C4-2B (cell line): ENCODE measurements at regions not wholly inside any gene's neighbourhood (a gene's known extent, or its start where the extent isn't known, plus 50 kb on each side); places are given as distances from the start of the nearest gene placed in this dataset.
A peak's percentile ranks its signal among the peaks of the same experiment; 100 is the strongest.
"Not testable (repeated sequence)": the region's sequence is repeated elsewhere in the genome, so short reads cannot be mapped to it uniquely, and the experiment has no call there.

Experiments
- H3K27ac ChIP-seq: fragments of 450-650 bp; 2 replicates; pipeline ENCODE4 v1.5.1; 2017
- ZFX ChIP-seq: fragments of 450-650 bp; IDR thresholded peaks from 2 replicates; pipeline ENCODE4 v1.6.1; 2017
- TF ChIP-seq, protein P1 (sequence below): fragments of 450-650 bp; conservative IDR thresholded peaks from 2 replicates; pipeline ENCODE4 v1.5.1; 2017; ENCODE audit warnings: mild to moderate bottlenecking

DNA sequence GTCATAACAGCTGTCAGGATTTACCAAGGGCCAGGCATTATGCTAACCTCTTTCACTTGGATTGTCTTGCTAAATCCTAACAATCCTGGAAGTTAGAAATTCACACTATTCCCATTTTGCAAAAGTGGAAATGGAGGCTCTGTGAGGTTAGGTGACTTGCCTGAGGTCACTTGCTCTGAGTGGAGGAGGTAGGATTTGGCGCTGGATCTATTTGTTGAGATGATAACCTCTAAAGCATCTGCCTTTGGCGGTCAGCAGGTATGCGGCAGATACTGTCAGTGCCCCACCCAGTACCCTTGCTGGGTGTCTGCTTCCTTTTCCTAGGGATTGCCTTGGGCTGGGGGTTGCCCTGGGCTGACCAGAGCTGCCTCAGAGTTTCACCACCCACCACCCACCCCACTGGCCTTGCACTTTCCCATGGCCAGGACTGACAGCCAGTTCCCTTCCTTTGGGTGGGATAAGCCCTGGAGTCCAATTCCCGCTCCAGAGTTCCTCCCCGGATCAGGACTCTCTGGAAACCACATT is 164.8 kb upstream of the MSX2 start:
- no peak overlapping the region for H3K27ac ChIP-seq
- TF ChIP-seq ZFX: no peak
- TF ChIP-seq, protein P1, sequence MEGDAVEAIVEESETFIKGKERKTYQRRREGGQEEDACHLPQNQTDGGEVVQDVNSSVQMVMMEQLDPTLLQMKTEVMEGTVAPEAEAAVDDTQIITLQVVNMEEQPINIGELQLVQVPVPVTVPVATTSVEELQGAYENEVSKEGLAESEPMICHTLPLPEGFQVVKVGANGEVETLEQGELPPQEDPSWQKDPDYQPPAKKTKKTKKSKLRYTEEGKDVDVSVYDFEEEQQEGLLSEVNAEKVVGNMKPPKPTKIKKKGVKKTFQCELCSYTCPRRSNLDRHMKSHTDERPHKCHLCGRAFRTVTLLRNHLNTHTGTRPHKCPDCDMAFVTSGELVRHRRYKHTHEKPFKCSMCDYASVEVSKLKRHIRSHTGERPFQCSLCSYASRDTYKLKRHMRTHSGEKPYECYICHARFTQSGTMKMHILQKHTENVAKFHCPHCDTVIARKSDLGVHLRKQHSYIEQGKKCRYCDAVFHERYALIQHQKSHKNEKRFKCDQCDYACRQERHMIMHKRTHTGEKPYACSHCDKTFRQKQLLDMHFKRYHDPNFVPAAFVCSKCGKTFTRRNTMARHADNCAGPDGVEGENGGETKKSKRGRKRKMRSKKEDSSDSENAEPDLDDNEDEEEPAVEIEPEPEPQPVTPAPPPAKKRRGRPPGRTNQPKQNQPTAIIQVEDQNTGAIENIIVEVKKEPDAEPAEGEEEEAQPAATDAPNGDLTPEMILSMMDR: no peak

DNA sequence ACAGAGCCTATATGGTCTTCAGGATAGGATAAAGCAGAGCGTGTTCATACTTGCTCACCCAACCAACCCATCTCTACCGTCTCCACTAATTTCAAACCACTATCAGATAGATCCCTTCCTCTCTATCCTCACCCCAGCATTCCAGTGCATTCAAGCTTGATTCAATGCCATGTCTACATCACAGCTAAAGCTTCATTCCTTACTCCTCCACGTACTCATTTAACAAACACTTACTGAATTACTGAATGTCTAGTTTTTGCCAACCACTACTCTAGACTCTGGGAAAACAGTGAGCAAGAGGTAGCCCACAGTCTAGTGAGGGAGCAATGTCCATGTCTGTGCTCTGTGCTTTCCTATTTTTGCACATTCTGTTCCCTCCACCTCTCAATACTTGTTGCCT is 163.5 kb upstream of the MSX2 start:
- H3K27ac ChIP-seq: no peak overlapping the region
- TF ChIP-seq ZFX: no peak
- TF ChIP-seq, protein P1: no peak

DNA sequence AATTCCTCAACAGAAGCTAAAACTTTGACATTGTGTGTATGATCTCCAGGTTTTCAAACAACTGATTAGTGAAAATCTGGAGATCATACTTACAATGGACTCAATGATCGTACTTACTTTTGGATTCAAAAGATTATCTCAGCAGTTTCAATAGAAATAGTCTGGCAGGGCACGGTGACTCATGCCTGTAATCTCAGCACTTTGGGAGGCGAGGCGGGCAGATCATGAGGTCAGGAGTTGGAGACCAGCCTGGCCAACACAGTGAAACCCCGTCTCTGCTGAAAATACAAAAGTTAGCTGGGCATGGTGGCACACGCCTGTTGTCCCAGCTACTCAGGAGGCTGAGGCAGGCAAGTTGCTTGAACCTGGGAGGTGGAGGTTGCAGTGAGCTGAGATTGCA is 161.3 kb upstream of the MSX2 start:
- H3K27ac ChIP-seq: not testable (repeated sequence)

DNA sequence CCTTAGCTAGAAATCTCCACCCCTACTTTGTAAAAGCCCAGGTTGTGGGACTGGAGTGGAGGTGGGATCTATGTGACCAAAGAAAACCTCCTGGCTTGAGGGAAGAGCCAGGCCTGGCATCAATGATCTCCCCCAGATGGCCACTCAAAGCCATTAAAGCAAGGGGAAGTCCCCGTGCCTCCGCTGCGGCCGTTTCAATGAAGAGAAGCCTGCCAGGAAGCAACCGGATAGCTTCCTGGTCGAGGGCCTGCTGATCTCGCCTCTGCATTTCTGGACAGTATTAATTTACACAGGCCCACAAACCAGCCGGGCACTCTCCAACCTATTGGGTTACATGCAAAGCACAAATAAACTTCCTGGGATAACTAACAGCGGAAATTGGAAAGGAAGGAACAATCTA is 160.5 kb upstream of the MSX2 start:
- peak; percentile 11; the same call in 1 of the 2 replicates for TF ChIP-seq ZFX
- TF ChIP-seq, protein P1: no peak
- peak overlapping the region; percentile 60 for H3K27ac ChIP-seq

DNA sequence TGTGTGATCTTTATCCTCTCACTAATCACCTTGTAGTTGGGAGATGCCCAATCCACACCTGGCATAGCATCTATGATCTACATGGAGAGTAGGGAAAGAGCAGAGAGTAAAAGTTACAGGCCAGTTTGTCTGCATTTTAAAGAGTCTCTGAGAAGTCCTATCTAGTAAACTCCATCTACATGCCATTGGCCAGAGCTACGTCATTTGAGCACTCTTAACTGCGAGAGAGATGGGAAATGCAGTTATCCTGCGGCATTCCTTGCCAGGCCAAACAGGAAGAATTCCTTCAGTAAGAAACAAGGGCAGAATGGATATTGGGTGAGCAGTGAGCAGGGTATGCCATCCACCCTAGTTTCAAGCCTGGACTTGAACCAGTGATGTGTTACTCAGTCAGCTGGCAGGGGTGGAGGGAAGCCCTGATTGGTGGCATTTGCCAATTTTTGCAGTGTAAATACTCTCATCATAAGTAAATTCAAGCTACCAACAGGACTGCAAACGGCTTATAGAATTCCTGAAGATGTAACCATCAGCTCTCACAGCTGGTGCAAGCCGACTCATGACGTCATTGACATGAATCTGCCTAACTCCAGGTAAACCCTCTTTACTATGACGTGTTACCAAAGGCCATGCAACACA is 156.8 kb upstream of the MSX2 start:
- H3K27ac ChIP-seq: no peak overlapping the region
- TF ChIP-seq, protein P1: no peak
- TF ChIP-seq ZFX: no peak

DNA sequence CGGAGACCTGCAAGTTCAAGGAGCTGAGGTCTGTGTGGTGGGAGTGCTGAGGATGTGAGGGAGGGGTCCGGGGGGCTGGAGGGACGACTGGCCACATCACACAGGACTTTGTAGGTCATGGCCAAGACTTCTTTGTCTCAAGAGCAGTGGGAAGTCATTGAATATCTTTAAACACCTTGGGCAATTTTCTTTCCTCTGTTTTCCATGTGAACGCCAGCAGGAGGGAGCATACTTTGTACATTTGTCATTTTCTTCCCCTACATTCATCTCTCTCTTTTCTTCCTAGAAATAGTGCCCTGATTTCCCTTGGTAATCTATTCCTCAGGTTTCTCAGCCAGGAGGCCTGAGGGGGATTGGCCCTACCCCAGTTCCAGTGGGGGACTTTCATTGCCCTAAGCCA is 153.7 kb upstream of the MSX2 start:
- no peak for TF ChIP-seq ZFX
- TF ChIP-seq, protein P1: no peak
- H3K27ac ChIP-seq: no peak overlapping the region

DNA sequence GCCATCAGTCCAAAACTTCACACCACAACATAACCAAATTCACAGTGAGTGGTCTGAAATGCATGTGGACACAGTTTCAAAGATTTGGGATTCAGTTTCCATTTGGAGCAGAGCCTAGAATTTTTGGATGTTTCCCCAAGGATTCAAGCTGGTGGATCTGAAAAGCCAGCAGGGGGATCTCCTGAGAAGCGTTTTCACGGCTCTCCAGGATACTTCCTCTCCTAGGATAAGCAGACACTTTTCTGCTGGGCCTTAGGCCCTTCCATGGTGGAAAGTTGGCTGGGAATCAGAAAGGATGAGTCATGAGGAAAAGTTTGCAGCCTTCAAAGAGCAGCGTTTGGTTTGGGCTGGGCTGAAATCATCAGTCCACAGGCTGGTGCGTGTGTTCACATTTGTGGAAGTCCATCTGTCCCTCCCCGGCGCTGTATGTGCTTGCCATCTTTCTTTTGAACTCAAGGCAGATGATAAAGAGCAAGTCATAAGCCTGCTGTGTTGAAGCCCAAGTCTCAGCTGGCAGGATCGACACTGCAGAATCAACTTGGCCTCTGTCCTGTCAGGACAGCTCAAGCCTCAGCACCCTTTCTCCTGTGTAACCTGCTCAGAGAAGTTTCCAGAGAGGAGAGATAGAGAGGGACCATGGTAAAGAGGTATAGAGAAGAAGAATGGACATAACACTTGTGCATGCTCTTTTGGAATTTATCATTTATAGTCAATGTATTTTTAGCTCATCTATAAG is 152.6 kb upstream of the MSX2 start:
- H3K27ac ChIP-seq: peak overlapping the region; percentile 42
- 0 out of 2 replicates have a peak, but pooled peaks have one; percentile 21 for TF ChIP-seq ZFX
- TF ChIP-seq, protein P1: peak; percentile 44
